ENCODE measurements at regions not wholly inside any gene's neighbourhood (a gene's known extent, or its start where the extent isn't known, plus 50 kb on each side); places are given as distances from the start of the nearest gene placed in this dataset.

DNA sequence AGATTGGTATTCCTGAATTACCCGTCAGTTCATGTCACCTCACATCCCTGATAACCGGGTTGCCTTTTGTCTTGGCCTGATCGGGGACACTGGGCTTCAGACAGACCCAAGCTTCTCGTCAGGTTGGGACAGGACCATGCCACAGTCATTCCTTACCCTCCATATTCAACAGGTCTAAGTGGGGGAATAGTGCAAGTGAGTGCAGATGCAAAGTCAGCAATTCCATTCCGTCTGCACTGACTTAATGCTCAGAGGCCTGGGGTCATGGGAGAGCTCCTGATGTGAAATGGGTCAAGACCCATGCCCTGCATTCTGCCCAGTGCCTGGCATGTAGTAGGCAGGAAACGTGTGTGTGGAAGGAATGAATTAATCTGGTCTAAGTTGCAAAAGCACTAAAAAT is 95.4 kb upstream of the PITRM1 start:
- DNase-seq (ENCODE audit: low read depth, low spot score): no peak
- H3K4me3 ChIP-seq (ENCODE audit: low read depth, low read length): no peak overlapping the region
- CTCF ChIA-PET: no interaction called here
- no peak for TF ChIP-seq CTCF (IDR thresholded peaks at IDR 0.05; ENCODE audit: low read depth, low read length)
- peaks cover 4% of the 10 kb centered on the region for H3K27me3 ChIP-seq (ENCODE audit: control insufficient read depth, insufficient read depth, low read length)
- H3K9me3 ChIP-seq (ENCODE audit: control insufficient read depth, insufficient read depth, low read length): no peaks in the 10 kb centered on the region
- H3K27ac ChIP-seq (ENCODE audit: low read depth, low read length): no peak overlapping the region
- POLR2A ChIA-PET: no interaction called here

DNA sequence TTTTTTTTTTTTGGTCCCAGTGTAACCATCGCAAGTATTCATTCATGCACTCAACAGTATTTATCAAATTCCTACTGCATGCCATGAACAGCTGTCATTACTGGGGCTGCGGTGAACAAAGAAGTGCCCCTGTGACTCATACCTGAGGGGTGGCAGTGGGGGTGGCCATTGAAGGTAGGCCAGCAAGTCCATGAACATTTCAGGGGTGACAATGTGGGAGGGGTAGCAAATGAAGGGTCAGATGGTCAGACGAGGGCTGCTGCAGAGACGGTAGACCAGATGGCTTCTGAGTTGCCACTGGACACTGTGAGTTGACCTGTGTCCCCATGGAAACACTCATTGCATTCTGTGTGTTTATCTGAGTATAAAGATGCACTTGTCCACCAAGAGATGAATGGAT is 92.5 kb upstream of the PITRM1 start:
- H3K9me3 ChIP-seq (ENCODE audit: control insufficient read depth, insufficient read depth, low read length): no peaks in the 10 kb centered on the region
- DNase-seq (ENCODE audit: low read depth, low spot score): no peak
- no peak for TF ChIP-seq CTCF (IDR thresholded peaks at IDR 0.05; ENCODE audit: low read depth, low read length)
- H3K27me3 ChIP-seq (ENCODE audit: control insufficient read depth, insufficient read depth, low read length): no peaks in the 10 kb centered on the region
- H3K27ac ChIP-seq (ENCODE audit: low read depth, low read length): no peak overlapping the region
- ChIA-PET CTCF (no interaction called here), POLR2A (interaction anchor here (0.7 kb wide), 1 partner anchor 1557 kb away, joined by 5 read pairs; no protein-coding TSS in a partner anchor)
- H3K4me3 ChIP-seq (ENCODE audit: low read depth, low read length): no peak overlapping the region

- TF ChIP-seq CTCF (IDR thresholded peaks at IDR 0.05; ENCODE audit: low read depth, low read length): no peak
- H3K9me3 ChIP-seq (ENCODE audit: control insufficient read depth, insufficient read depth, low read length): no peaks in the 10 kb centered on the region
- no peak for DNase-seq (ENCODE audit: low read depth, low spot score)
- no peak overlapping the region for H3K4me3 ChIP-seq (ENCODE audit: low read depth, low read length)
- POLR2A ChIA-PET: interaction anchor here (0.7 kb wide), 1 partner anchor 1558 kb away, joined by 5 read pairs; no protein-coding TSS in a partner anchor
- CTCF ChIA-PET: no interaction called here
- H3K27me3 ChIP-seq (ENCODE audit: control insufficient read depth, insufficient read depth, low read length): no peaks in the 10 kb centered on the region
- no peak overlapping the region for H3K27ac ChIP-seq (ENCODE audit: low read depth, low read length)
Measured at GRCh38 chr10:3264161-3264761, 91.7 kb upstream of the PITRM1 start.

- H3K27ac ChIP-seq (ENCODE audit: low read depth, low read length): no peak overlapping the region
- ChIA-PET POLR2A (no interaction called here), CTCF (no interaction called here)
- no peaks in the 10 kb centered on the region for H3K9me3 ChIP-seq (ENCODE audit: control insufficient read depth, insufficient read depth, low read length)
- H3K27me3 ChIP-seq (ENCODE audit: control insufficient read depth, insufficient read depth, low read length): no peaks in the 10 kb centered on the region
- no peak overlapping the region for H3K4me3 ChIP-seq (ENCODE audit: low read depth, low read length)
- no peak for DNase-seq (ENCODE audit: low read depth, low spot score)
- TF ChIP-seq CTCF (IDR thresholded peaks at IDR 0.05; ENCODE audit: low read depth, low read length): no peak
Measured at GRCh38 chr10:3263747-3264146, 91.2 kb upstream of the PITRM1 start.

GRCh38 chr10:3263082-3263481 is 90.5 kb upstream of the PITRM1 start:
- H3K27me3 ChIP-seq (ENCODE audit: control insufficient read depth, insufficient read depth, low read length): no peaks in the 10 kb centered on the region
- TF ChIP-seq CTCF (IDR thresholded peaks at IDR 0.05; ENCODE audit: low read depth, low read length): no peak
- no peaks in the 10 kb centered on the region for H3K9me3 ChIP-seq (ENCODE audit: control insufficient read depth, insufficient read depth, low read length)
- CTCF ChIA-PET: no interaction called here
- DNase-seq (ENCODE audit: low read depth, low spot score): no peak
- H3K27ac ChIP-seq (ENCODE audit: low read depth, low read length): no peak overlapping the region
- no peak overlapping the region for H3K4me3 ChIP-seq (ENCODE audit: low read depth, low read length)
- POLR2A ChIA-PET: no interaction called here

All from AG04450 (cell line).